Uterus (tissue), 2 donors: ENCODE measurements at regions not wholly inside any gene's neighbourhood (a gene's known extent, or its start where the extent isn't known, plus 50 kb on each side); places are given as distances from the start of the nearest gene placed in this dataset.

Experiments used
- POLR2A ChIP-seq, 2 donors: fragments of 450-650 bp; IDR thresholded peaks; one replicate each; pipeline ENCODE4 v1.6.1; 2016; ENCODE audit warnings: antibody characterized with exemption in 2 of 2, mild to moderate bottlenecking in 1 of 2, moderate library complexity in 1 of 2
- TF ChIP-seq, protein P1 (sequence below), 4 experiments: fragments of 200-600 bp in 2 of 4; fragments of 450-650 bp in 2 of 4; sonication (generic) in 2 of 4; IDR thresholded peaks; one replicate each; pipeline ENCODE4 v1.5.1; 2016 to 2019; ENCODE audit warnings: antibody characterized with exemption in 4 of 4, mild to moderate bottlenecking in 2 of 4, moderate library complexity in 1 of 4

DNA sequence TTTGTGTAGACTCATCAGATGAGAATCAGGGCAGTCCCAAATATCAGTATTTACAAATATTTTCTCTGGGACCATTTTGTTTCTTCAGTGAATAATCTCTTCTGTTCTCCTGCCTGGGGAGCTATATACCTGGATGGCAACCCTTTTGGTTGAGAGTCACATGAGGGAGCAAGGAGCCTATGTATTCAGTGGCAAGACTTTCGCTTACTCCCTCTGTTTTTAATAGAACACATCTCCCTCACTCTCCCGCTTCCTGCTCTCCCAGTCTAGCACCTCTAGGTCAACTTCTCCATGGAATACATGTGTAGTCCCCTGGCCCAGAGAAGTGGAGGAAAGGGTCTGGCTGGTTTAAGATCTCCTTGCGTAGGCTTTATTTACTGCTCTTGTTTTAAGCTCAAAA, 600.3 kb downstream of the CCDC85A start:
- TF ChIP-seq, protein P1, sequence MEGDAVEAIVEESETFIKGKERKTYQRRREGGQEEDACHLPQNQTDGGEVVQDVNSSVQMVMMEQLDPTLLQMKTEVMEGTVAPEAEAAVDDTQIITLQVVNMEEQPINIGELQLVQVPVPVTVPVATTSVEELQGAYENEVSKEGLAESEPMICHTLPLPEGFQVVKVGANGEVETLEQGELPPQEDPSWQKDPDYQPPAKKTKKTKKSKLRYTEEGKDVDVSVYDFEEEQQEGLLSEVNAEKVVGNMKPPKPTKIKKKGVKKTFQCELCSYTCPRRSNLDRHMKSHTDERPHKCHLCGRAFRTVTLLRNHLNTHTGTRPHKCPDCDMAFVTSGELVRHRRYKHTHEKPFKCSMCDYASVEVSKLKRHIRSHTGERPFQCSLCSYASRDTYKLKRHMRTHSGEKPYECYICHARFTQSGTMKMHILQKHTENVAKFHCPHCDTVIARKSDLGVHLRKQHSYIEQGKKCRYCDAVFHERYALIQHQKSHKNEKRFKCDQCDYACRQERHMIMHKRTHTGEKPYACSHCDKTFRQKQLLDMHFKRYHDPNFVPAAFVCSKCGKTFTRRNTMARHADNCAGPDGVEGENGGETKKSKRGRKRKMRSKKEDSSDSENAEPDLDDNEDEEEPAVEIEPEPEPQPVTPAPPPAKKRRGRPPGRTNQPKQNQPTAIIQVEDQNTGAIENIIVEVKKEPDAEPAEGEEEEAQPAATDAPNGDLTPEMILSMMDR (IDR thresholded peaks at IDR 0.05) = no peak
- TF ChIP-seq POLR2A (IDR thresholded peaks at IDR 0.05) = no peak
